ENCODE measurements at regions not wholly inside any gene's neighbourhood (a gene's known extent, or its start where the extent isn't known, plus 50 kb on each side); places are given as distances from the start of the nearest gene placed in this dataset.

DNA sequence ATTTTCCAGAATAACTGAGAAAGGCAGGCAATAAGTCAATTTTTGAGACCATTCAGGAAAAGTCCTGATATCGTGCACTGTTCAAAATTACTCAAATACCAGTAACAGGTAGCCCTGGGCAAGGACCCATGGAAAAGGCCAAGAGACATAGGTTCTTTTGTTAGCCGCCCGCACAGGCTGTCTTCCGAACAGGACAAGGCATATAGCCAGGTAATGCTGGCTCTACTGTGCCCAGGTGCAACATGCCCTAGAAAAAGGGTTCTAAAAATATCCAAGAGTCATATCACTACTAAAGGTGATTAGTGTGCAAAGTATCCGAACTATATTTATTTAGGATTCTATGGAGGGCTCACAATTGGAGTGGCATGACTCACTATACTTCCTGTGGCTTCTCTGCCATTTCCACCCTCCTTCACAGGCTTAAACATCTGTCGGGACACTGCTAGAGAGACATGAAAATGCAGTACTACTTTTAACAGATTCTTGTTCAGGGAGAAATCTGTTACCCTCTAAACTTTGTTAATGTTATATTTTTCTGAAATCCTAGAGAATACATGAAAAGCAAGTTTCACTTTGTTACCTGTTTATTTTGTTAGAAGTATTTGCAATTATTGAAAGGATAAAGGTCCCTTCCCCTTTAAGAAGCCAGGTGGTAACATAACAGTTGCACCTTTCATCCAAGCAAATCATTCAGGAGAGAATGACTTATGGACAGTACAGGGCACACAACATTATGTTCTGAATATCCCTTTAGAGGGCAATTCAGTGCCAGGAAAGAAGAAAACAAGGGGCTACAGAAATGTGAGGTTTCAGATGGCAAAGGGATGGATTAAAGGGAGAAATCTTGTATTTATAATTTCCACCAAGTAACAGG is 293.3 kb upstream of the THBS1 start:
- TF ChIP-seq, protein P1, sequence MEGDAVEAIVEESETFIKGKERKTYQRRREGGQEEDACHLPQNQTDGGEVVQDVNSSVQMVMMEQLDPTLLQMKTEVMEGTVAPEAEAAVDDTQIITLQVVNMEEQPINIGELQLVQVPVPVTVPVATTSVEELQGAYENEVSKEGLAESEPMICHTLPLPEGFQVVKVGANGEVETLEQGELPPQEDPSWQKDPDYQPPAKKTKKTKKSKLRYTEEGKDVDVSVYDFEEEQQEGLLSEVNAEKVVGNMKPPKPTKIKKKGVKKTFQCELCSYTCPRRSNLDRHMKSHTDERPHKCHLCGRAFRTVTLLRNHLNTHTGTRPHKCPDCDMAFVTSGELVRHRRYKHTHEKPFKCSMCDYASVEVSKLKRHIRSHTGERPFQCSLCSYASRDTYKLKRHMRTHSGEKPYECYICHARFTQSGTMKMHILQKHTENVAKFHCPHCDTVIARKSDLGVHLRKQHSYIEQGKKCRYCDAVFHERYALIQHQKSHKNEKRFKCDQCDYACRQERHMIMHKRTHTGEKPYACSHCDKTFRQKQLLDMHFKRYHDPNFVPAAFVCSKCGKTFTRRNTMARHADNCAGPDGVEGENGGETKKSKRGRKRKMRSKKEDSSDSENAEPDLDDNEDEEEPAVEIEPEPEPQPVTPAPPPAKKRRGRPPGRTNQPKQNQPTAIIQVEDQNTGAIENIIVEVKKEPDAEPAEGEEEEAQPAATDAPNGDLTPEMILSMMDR (IDR thresholded peaks at IDR 0.05; ENCODE audit: unreplicated experiment): no peak
- H3K27ac Mint-ChIP-seq: no peak overlapping the region
- no peak overlapping the region for H3K4me3 Mint-ChIP-seq (ENCODE audit: low read depth)
- peaks cover 4% of the 10 kb centered on the region for H3K4me1 Mint-ChIP-seq (ENCODE audit: low read depth)
- DNase-seq (ENCODE audit: low spot score, unreplicated experiment): no peak
- peaks cover 3% of the 10 kb centered on the region for H3K9me3 Mint-ChIP-seq (ENCODE audit: low read depth)
- peaks cover 16% of the 10 kb centered on the region for H3K27me3 Mint-ChIP-seq
- H3K36me3 Mint-ChIP-seq (ENCODE audit: insufficient read depth): no peaks in the 10 kb centered on the region

DNA sequence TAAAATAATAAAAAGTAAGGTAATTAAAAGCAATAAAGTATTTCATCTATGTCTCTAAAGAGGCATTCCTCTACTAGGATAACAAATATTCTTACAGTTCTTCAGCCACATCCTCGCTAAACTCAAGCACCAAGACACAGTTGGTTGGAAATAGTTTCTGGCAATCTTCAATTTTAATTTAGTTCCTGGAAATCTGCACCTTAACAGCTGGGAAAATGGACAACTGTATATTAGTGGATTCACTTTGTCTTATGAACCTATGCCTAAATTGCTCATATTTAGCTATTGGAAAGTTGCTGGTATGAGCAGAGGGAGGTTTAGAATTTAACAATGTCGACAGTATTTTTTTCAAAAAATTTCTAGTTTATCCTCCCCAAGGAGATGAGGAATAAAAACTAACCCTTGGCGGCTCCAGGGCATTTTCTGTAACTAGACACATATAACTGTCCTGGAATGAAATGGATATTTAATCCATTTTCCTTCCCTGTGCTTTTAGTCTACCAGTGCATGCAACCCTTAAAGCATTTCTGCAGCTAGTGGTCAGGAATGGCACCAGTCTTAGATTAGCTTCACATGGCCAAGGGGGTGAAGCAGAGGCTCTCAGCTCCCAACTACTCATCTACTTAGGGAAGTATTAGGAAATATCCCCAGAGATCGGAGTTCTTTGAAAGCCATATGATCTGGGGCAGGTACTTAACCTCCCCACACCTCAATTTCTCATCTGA is 290.0 kb upstream of the THBS1 start:
- peaks cover 14% of the 10 kb centered on the region for H3K9me3 Mint-ChIP-seq (ENCODE audit: low read depth)
- no peaks in the 10 kb centered on the region for H3K36me3 Mint-ChIP-seq (ENCODE audit: insufficient read depth)
- no peak for DNase-seq (ENCODE audit: low spot score, unreplicated experiment)
- peaks cover 6% of the 10 kb centered on the region for H3K27me3 Mint-ChIP-seq
- H3K27ac Mint-ChIP-seq: no peak overlapping the region
- no peak overlapping the region for H3K4me3 Mint-ChIP-seq (ENCODE audit: low read depth)
- TF ChIP-seq, protein P1 (IDR thresholded peaks at IDR 0.05; ENCODE audit: unreplicated experiment): no peak
- peaks cover 4% of the 10 kb centered on the region for H3K4me1 Mint-ChIP-seq (ENCODE audit: low read depth)

DNA sequence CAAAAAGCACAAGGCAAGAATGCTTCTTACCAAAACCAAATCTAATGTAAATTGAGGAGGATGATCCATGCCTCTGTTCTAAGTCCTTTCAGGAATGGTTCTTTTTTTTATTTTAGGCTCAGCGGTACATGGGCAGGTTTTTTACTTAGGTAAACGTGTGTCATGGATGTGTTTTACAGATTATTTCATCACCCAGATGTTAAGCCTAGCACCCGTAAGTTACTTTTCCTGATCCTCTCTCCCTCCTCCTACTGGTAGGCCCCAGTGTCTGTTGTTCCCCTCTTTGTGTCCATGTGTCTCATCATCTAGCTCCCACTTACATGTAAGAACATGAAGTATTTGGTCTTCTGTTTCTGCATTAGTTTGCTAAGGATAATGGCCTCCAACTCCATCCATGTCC is 289.2 kb upstream of the THBS1 start:
- H3K27me3 Mint-ChIP-seq: peaks cover under 1% of the 10 kb centered on the region
- H3K27ac Mint-ChIP-seq: no peak overlapping the region
- TF ChIP-seq, protein P1 (IDR thresholded peaks at IDR 0.05; ENCODE audit: unreplicated experiment): no peak
- peaks cover 14% of the 10 kb centered on the region for H3K9me3 Mint-ChIP-seq (ENCODE audit: low read depth)
- H3K4me1 Mint-ChIP-seq (ENCODE audit: low read depth): peaks cover 2% of the 10 kb centered on the region
- H3K4me3 Mint-ChIP-seq (ENCODE audit: low read depth): no peak overlapping the region
- no peak for DNase-seq (ENCODE audit: low spot score, unreplicated experiment)
- no peaks in the 10 kb centered on the region for H3K36me3 Mint-ChIP-seq (ENCODE audit: insufficient read depth)

DNA sequence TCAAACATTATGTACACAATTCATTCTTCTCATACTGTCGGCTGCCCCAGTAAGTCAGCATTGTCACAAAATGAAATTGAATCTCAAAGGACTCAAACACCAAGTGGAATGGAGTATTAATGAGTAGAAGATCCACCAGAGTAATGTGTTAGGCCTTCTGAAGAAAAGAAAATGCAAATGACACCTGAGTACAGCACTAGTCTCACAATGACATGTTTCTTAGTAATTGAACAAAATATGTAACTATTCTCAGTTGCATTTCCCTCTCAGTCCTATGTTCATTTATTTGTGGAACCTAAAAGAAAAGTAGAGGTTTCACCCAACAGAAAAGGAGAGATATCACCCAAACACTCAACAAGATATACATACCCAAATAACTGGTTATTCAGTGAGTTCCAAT is 283.9 kb upstream of the THBS1 start:
- Mint-ChIP-seq H3K9me3 (ENCODE audit: low read depth) (peaks cover 14% of the 10 kb centered on the region), H3K27me3 (no peaks in the 10 kb centered on the region), H3K4me3 (ENCODE audit: low read depth) (no peak overlapping the region), H3K27ac (no peak overlapping the region), H3K4me1 (ENCODE audit: low read depth) (no peaks in the 10 kb centered on the region), H3K36me3 (ENCODE audit: insufficient read depth) (no peaks in the 10 kb centered on the region)
- TF ChIP-seq, protein P1 (IDR thresholded peaks at IDR 0.05; ENCODE audit: unreplicated experiment): no peak
- no peak for DNase-seq (ENCODE audit: low spot score, unreplicated experiment)

DNA sequence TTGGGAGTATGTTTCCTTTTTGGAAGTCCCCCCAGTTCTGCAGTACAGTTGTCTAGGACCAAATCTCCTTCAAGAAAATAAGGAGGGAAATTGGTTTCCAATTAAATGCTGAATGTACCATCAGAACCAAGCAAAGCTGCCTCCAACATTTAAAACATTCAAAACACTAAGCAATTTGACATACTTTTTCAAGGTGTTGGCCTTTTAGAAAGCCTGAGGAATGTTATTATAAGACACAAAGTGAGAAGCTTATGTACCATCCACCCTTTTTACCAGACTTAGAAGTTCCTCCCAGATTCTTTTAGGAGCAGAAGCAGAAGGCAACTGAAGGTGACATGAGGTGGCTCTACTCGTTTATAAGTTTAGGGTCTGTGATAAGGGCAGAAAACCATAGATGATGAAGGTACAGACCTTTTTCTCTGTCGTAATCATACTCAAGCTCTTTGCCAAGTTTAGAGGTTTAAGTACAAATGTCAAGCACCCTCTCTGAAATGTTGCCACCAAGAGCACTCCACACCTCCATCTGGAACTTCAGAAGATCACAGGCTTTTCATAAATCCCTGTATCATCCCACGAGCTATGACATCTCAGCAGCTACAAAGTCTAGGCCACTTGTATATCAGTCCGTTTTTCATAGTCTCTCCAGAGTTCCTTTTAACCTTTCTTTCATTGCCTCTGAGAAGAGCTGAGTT is 282.5 kb upstream of the THBS1 start:
- TF ChIP-seq, protein P1 (IDR thresholded peaks at IDR 0.05; ENCODE audit: unreplicated experiment): no peak
- Mint-ChIP-seq H3K4me3 (ENCODE audit: low read depth) (no peak overlapping the region), H3K4me1 (ENCODE audit: low read depth) (no peaks in the 10 kb centered on the region), H3K27ac (no peak overlapping the region), H3K9me3 (ENCODE audit: low read depth) (peaks cover 5% of the 10 kb centered on the region), H3K27me3 (peaks cover 2% of the 10 kb centered on the region), H3K36me3 (ENCODE audit: insufficient read depth) (no peaks in the 10 kb centered on the region)
- DNase-seq (ENCODE audit: low spot score, unreplicated experiment): no peak

Data from progenitor cell of endocrine pancreas (in vitro differentiated cells).